NCI-H510A treated with DMSO at 0.1 percent for 48 hours (cell line): ENCODE measurements at regions not wholly inside any gene's neighbourhood (a gene's known extent, or its start where the extent isn't known, plus 50 kb on each side); places are given as distances from the start of the nearest gene placed in this dataset.

ENCODE experiments used
- DNase-seq: peaks from one replicate; lab custom pipeline; 2025; lab: John Stamatoyannopoulos, UW

DNA sequence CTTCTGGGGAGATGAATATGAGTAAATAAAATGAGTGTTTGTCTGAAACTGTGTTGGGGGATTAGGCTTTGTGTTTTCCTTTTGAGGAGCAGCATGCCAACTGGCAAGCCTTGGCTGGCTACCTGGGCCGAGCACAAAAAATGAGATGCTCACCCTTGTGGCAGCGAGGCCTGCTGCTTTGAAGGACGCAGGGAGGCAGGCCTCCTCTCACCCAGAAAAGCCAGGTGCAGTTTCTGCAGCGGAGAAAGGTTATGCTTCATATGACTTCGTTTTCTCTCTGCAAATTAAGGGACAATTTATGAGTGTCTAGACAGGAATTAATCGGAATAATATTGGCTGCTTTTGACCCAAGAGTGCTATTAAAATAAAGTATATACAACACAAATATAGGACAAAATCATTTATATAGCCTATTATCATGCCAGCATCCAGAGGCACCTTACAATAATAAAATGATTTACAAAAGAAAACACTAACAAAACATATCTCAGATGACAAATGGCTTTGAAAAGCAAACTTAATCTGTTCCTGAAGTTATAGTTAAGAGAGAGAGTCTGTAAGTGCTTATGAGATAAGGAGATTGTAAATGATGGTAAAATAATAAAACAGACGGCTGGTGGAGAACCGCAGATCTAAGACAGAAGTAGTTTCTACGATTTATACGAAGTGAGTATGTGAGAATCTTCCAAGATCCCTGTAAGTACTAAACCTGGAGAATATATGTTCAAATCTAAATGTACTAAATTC is 682.8 kb upstream of the NR2F2 start:
- no peak for DNase-seq

DNA sequence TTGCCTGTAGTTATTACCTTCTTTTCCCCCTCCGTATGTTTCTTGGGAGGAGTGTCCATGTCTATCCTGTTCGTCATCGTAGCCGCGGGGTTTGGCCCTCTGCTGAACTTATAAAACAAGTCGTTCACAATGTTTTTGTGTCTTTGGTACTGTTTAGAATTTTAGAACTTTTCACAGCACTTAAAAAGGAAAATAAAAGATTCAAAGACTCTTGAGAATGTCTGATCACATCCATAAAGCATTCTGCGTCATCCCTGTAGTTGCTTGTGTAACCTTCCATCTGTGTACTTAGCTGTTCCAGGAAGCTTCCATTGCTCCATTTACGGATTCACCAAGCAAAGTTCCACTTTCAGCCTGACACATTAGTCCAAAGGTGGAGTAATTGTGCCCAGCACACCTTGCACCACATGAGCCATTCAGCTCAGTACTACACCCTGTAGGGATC is 677.1 kb upstream of the NR2F2 start:
- no peak for DNase-seq

- no peak for DNase-seq
Observed at GRCh38 chr15:95655089-95655607, 675.4 kb upstream of the NR2F2 start.

- no peak for DNase-seq
Observed at GRCh38 chr15:95656595-95656994, 673.9 kb upstream of the NR2F2 start.

- DNase-seq = no peak
Observed at GRCh38 chr15:95658799-95659198, 671.7 kb upstream of the NR2F2 start.

DNA sequence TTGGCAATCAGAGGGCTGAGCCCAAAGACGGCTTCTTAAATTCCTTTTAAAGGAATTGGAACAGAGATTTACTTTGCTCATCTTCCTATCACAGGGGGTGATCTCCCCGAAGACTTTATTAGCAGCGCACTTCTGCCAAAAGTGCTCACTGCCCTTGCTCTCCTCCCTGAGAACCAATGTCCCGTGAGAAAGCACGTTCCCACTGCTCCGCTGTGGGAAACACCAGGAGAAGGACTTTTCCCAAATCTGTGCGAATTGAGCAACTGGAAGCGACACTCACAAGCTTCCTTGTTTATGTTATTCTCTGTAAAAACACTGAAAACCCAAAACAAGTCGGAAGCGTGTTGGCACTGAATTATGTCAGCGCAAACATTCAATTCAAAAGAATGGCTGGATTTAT is 670.8 kb upstream of the NR2F2 start:
- DNase-seq = no peak

GRCh38 chr15:95662638-95663037 is 667.9 kb upstream of the NR2F2 start:
- DNase-seq = no peak

GRCh38 chr15:95663156-95664100 is 667.1 kb upstream of the NR2F2 start:
- no peak for DNase-seq

DNA sequence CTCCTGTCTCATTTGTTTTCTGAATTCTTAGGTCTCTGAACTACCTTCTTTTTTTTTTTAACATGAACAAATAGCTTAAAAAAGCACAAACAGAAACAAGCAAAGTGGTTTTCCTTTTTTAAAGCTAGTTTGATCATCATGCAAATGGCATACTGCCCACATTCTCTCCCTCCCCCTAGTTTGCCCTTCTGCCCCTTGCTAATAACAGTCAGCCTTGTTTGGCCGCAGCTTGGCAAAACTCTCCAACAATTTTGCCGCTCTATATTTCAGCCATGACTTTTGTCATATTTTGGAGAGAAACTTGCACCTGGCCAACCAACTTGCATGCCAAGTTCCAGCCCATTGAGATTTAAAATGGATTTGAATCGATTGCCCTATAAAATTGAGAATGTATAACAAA is 666.0 kb upstream of the NR2F2 start:
- DNase-seq = no peak

DNA sequence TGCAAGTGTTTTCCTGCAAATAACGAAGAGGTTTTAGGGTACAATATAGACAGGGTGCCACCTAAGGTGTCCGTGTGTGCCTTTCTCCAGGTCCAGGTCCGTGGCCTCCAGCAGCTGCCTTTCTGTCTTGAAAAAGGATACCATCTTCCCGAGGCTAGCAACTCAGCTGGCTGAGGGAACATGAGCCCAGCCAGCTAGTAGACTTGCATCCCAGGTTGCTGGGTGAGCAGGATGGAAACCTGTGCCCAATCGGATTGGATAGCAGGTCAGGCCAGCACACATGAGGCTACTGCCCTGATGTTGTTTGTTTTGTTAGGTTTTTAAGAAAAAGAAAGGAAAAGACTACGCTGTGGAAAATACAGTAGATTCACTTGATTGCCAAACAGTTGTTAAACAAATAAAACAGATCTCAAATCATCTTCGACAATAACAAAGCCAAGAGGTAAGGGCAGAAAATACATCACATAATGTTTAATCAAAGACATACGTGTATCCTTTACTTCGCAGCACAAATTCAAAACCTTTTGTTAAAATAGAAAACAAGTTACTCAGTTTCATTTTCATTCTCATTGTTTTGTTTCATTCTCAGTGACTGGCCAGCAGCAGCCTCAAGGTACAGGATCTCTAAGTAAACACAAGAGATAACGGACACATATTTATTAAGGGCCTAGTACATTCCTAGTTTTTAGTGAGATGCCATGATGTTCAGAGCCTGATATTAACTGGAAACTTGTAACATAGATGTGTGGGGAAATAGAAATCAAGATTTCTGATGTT is 661.2 kb upstream of the NR2F2 start:
- no peak for DNase-seq

DNA sequence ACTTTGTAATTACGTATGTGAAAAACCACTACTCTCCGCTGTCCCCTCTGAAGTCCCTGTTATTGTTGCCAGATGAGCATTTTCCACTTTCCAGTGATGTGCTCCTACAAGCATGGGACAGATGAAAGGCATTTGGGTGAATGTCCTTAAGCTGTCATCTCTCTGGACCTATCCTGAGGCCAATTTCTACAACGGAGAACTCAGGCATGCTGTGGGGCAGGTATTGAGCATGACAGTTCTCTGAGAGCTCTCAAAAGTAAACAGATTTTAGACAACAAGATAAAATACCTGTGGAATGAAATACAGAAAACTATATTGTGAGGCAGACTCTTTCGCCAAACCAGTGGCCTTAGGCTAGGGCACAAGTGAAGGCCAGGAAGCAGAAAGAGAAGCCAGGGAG is 656.5 kb upstream of the NR2F2 start:
- no peak for DNase-seq

GRCh38 chr15:95676500-95676899 is 654.0 kb upstream of the NR2F2 start:
- DNase-seq = no peak

DNA sequence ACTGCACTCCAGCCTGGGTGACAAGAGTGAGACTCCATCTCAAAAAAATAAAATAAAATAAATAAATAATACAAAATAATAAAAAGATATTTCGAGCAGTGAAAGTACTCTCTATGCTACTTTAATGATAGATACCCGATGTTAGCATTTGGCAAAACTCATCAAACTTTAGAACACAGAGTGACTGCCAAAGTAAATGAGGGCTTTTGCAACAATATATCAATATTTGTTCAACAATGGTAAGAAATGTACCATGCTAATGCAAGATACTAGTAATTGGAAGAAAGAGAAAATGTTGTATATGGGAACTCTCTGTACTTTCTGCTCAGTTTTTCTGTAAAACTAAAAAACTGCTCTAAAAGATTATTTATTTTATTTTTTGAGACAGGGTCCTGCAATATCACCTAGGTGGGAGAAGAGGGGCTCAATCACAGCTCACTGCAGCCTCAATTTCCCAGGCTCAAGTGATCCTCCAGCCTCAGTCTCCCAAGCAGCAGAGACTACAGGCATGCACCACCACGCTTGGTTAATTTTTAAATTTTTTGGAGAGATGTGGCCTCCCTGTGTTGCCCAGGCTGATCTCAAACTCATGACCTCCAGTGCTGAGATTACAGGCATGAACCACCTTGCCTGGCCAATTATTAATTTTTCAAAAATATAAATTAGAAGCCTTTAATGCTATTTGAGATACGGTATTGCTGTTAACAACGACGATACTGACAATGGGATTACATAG is 650.5 kb upstream of the NR2F2 start:
- no peak for DNase-seq

GRCh38 chr15:95680728-95681127 is 649.8 kb upstream of the NR2F2 start:
- DNase-seq = no peak

GRCh38 chr15:95681836-95682544 is 648.5 kb upstream of the NR2F2 start:
- no peak for DNase-seq

DNA sequence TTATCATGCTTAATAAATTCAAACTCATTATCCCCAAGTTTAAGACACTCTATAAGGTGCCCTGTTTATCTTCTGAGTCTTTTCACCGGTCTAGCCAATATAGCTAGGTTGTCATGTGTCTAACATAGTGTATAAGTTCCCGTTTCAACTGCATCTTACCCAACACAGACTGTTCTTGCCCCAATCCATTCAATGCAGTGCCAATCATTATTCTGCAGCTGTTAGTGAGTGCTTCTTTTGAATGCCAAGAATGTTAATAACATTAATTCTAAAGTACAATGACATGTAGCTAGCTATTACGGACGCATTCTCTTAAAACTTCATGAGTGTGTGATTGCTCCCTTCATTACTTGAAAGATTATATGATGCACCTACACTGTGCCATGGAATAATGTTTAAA is 646.4 kb upstream of the NR2F2 start:
- no peak for DNase-seq

GRCh38 chr15:95684693-95685115 is 645.8 kb upstream of the NR2F2 start:
- DNase-seq = no peak

- DNase-seq = no peak
Observed at GRCh38 chr15:95687061-95687460, 643.4 kb upstream of the NR2F2 start.

DNA sequence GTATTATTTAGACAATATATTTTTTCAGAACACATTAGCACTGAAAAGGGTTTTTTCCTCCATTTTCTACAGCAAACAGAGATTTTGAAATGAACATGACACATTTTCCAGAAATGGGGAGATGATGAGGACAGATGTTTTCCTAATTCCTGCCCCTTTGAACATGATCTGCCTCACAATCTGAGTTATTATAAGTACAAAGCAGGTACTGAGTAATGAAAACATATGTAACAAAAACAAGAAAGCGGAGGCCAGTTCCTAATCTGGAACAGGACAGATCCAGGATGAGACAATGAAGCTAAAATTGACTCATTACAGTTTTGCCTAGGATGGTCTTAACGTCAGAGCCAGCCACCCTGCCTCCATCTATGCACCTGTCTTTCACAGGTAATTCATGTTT is 642.8 kb upstream of the NR2F2 start:
- DNase-seq = no peak

GRCh38 chr15:95690631-95691340 is 639.7 kb upstream of the NR2F2 start:
- no peak for DNase-seq
